RWPE1 (cell line): ENCODE measurements at regions not wholly inside any gene's neighbourhood (a gene's known extent, or its start where the extent isn't known, plus 50 kb on each side); places are given as distances from the start of the nearest gene placed in this dataset.
A peak's percentile ranks its signal among the peaks of the same experiment; 100 is the strongest.

Source experiments
- CTCF ChIA-PET: fragments of 350-600 bp; sonication (Branson Sonifier 250); formaldehyde crosslinking; extraction: SDS; loops from one replicate; lab custom pipeline; 2021; lab: Yijun Ruan, JAX
- POLR2A ChIA-PET: fragments of 400-600 bp; formaldehyde crosslinking; extraction: SDS; loops from one replicate; lab custom pipeline; 2020; ENCODE audit warnings: antibody characterized with exemption; ENCODE audit not compliant: low non-redundant PET; lab: Yijun Ruan, JAX
- DNase-seq: peaks from one replicate; pipeline ENCODE4 v3.0.0; 2012; ENCODE audit warnings: low spot score
- H3K27ac ChIP-seq: fragments of 450-650 bp; 2 replicates; pipeline ENCODE4 v1.5.1; 2017
- TF ChIP-seq, protein P1 (sequence below): fragments of 450-650 bp; conservative IDR thresholded peaks from 2 replicates; pipeline ENCODE4 v1.5.1; 2017; ENCODE audit warnings: low read depth, mild to moderate bottlenecking

DNA sequence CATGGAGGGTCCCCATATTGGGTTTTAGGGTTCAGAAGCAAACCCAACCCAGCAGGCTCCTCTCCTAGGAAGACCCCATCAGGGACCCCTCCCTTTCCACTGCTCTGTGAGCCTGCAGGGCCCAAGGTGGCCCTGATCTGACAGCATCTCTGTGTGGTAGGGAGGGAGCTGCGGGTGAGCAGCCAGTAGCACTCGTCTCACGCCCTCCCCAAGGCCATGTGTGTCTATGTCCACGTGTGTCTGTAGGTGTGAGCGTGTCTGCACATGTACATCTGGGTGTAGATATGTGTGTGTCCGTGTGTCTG is 103.5 kb upstream of the FAM20C start:
- POLR2A ChIA-PET, result interaction anchor here (0.6 kb wide), 1 partner anchor 103 kb away, joined by 3 read pairs; no protein-coding TSS in a partner anchor
- no peak for DNase-seq
- CTCF ChIA-PET, result interaction anchor here (0.6 to 1.2 kb wide), 2 partner anchors 25 to 119 kb away, joined by 3 to 4 read pairs; no protein-coding TSS in a partner anchor
- H3K27ac ChIP-seq, result peak overlapping the region; percentile 99
- TF ChIP-seq, protein P1, sequence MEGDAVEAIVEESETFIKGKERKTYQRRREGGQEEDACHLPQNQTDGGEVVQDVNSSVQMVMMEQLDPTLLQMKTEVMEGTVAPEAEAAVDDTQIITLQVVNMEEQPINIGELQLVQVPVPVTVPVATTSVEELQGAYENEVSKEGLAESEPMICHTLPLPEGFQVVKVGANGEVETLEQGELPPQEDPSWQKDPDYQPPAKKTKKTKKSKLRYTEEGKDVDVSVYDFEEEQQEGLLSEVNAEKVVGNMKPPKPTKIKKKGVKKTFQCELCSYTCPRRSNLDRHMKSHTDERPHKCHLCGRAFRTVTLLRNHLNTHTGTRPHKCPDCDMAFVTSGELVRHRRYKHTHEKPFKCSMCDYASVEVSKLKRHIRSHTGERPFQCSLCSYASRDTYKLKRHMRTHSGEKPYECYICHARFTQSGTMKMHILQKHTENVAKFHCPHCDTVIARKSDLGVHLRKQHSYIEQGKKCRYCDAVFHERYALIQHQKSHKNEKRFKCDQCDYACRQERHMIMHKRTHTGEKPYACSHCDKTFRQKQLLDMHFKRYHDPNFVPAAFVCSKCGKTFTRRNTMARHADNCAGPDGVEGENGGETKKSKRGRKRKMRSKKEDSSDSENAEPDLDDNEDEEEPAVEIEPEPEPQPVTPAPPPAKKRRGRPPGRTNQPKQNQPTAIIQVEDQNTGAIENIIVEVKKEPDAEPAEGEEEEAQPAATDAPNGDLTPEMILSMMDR, result no peak

DNA sequence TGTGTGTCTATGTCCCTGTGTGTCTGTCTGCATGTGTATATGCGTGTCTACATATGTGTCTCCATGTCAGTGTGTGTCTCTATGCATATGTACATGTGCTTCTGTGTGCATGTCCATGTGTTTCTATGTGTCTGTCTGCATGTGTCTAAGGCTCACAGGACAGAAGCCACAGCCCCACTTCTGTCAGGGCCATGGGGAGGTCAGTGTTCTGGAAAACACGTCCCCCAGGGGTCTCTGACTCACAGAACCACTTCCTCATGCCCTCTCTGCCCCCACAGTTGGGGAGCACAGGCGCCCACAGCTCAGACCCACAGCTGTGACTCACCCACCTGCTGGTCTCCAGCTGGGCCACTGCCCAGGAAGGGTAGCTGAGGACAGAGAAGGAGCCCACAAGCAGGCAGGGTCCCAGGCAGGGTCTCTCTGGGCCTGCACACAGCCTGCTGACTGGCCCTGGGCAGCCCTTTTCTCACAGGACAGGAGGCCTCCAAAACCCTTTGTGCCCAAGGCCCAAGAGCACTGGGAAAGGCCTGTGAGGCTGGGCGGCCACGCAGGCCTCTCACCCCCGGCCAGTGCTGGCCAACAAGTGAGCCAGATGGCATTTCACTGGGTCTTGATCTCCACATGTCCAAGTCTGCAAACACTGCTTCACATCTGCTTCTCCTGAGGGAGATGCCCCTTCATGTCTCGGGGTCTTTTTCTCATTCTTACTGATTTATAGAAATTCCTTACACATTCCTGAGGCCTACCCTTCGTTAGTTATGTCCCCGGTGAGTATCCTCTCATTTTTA is 102.9 kb upstream of the FAM20C start:
- CTCF ChIA-PET, result interaction anchor here (1.2 kb wide), 1 partner anchor 25 kb away, joined by 4 read pairs; no protein-coding TSS in a partner anchor
- POLR2A ChIA-PET, result no interaction called here
- TF ChIP-seq, protein P1, result no peak
- DNase-seq, result peak; percentile 86
- H3K27ac ChIP-seq, result peak overlapping the region; percentile 99

DNA sequence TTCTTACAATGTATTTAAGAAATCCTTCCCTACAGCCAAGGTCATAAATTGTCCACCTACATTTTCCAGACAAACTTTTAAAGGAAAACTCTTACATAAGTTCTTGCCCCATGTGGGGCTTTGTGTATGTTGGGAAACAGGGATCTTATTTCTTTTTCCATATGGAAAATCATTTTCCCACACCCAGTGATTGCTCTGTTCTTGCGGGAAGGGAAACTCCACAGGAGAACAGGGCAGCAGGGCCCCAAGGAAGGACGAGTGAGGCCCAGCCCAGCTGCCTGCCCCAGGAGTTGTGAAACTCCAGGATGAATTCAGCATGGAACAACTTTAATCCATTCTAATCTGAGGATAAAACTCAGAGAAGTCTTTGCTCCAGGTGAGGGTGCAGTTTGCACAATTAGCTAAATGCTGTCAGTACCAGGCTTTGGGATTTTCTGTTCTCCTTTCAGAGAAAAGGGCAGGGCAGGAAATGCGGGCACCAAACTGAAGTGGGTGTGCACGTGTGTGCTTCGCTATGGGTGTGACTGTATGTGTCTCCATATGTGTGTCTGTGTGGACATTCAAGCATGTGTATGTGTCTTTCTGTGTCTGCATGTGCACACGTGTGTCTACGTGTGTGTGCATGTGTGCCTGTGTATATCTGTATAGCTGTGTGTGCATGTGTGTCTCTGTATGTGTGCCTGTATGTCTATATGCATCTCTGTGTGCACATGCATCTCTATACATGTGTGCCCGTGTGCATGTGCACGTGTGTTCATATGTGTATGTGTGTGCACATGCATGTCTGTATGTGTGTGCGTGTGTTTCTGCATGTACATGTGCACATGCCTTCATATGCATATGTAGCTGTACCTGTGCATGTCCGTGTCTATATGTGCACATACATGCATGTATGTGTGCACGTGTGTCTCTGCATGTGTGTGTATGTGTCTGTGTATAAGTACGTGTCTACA is 102.0 kb upstream of the FAM20C start:
- CTCF ChIA-PET, result no interaction called here
- H3K27ac ChIP-seq, result peak overlapping the region; percentile 99
- POLR2A ChIA-PET, result no interaction called here
- TF ChIP-seq, protein P1, result no peak
- peak; percentile 55 for DNase-seq

DNA sequence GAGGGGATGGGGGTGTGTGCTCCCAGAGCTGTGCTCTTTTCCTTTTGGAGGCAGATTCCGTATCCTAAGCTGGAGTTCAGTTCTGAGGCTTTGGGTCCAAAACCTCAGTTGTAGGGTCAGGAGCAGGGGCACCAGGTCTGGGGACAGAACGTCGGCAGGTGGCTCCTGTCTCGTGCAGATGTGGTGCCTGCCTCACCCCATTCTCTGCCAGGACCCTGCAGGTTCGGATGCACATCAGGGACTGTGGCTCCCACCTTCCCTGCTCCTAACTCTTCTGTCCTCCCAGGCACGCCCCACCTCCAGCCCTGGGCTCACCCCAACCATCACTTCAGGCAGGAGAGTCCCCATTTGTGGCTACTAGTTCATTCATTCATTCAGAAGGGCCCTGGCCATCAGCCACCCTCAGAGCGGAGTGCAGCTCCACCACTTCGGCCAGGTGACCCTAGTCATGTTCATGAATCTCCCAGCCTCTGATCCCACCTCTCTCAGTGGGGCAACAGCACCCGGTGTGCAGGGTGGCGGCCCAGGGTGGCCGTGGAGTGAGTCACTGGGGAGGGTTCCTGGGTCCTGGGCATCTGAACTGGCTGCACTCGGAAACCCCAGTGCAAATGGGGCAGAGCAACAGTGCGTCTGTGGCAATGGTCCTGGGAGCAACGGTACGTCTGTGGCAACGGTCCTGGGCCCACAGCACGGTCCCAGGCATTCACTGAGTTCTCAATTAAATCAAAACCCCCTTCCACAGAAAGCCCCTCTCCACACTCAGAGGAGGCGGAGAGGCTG is 100.8 kb upstream of the FAM20C start:
- TF ChIP-seq, protein P1, result no peak

DNA sequence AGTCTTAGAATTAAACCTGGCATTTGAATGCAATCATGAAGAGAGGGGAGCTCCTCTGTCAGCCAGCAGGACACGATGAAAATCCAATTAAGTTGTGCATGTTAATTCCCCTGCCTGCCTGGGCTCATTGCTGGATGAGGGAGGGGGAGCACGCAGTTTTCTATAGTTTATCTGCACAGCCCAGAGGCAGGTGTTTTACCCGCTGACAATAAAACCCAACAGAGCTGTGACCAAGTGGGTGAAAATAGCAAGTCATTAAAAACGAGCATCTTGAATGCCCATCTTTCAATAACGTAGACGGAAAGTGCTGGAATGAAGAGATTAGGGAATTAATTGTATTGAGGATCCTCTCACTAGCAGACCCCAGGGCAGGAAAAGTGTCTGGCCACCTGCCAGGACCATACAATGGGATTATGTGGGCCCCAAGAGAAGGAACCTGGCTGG is 100.1 kb upstream of the FAM20C start:
- H3K27ac ChIP-seq, result peak overlapping the region; percentile 99; the same call in 1 of the 2 replicates
- CTCF ChIA-PET, result interaction anchor here (1.0 kb wide), 1 partner anchor 33 kb away, joined by 3 read pairs; no protein-coding TSS in a partner anchor
- no peak for DNase-seq
- POLR2A ChIA-PET, result no interaction called here
- TF ChIP-seq, protein P1, result no peak

More for the DNA sequence above, 100.8 kb upstream of the FAM20C start:
- POLR2A ChIA-PET, result no interaction called here
- no peak for DNase-seq
- CTCF ChIA-PET, result interaction anchor here (1.0 kb wide), 1 partner anchor 32 kb away, joined by 3 read pairs; no protein-coding TSS in a partner anchor
- peak overlapping the region; percentile 99 for H3K27ac ChIP-seq
